ENCODE measurements at regions not wholly inside any gene's neighbourhood (a gene's known extent, or its start where the extent isn't known, plus 50 kb on each side); places are given as distances from the start of the nearest gene placed in this dataset.

DNA sequence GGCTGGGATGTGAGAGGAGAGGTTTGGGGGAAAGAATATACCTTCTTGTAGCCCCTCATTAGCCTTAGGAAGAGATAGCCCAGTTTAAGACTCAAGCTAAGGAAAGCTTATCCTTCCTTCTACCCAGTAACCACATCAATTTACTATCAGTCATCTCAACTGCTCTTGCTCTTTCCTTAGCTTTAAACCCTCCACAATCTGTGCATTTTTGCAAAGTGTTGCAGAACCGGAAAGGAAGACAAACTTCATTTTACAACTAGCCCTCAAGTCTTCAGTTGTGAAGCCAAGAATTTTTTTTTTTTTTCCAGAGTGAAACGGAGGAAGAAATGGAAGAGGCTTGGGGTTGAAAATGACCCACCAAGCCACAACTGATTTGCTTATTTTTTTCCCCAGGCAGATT lies 137.0 kb upstream of the LMO4 start:
- in situ Hi-C loops (cut with HindIII; ENCODE audit: low sequenced_read_pairs), result no loop called here
- no peak for DNase-seq (ENCODE audit: low spot score)

DNA sequence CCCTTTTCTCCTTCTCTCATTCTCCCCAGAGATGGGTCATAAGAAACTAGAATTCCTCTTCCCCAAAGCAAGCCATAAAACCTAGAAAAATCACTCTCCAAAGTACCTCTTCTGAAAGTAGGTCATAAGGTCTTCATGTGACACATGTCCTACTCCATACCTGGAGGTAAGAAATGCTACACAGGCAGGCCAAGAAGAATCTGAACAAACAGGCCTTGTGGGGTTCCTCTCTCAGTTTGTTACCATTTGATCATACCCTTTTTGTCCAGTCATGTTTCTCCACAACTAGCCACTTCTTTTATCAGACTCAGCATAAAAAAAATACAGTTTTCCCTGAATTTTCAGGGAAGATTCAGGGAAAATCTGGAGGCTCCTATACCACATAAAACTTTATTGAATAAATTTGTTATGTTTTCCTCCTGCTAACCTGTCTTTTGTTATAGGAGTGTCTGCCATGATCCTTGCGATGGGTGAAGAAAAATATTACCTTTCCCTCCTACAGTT lies 134.4 kb upstream of the LMO4 start:
- in situ Hi-C loops (cut with HindIII; ENCODE audit: low sequenced_read_pairs), result no loop called here
- no peak for DNase-seq (ENCODE audit: low spot score)

DNA sequence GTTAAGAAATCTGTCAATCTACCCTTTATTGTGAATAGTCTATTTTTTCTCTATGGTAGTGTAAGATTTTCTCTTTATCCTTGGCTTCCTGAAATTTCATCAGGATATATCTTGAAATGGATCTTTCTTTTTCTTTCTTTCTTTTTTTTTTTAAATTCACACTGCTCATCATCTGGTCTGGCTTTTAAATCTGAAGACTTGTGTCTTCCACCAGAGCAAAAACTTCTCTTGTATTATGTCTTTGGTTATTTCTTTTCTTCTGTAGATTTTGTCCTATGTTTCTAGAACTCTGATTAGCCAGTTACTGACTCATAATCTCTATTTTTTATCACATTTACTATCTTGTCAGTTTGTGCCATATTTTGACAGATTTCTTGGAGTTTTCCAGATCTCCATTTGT lies 133.8 kb upstream of the LMO4 start:
- no peak for DNase-seq (ENCODE audit: low spot score)
- in situ Hi-C loops (cut with HindIII; ENCODE audit: low sequenced_read_pairs), result no loop called here

DNA sequence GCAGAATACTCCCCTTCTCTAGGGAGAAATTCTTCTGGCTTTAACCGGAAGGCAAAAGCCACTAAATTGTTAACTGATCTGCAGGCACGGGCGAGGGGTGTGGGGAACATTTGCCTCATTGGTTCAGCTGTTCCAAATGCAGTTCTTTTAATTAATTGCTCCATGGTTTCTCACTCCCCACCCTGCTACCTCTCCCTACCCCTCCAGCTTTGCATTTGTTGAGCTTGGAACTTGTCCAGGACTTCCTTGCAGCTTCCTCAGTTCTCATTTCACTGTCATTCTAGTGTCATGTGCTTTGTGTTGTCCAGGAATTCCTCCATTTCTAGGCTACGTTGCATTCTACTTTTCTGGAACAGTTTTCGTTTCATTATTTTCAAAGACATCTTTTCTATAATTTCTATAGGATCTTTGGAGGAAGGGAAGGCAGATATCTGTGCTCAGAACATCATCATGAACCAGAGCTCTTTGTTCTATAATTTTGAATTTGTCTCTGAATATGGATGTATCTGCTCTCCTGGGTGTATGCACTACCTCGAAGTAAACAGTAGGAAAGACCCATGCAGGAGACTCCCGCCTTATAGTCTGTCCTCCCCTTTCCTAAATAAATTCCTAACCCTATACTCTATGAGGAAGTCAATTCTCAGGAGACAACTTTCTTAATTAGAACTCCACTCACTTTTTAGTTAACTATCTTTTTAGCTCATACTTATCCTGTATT lies 132.4 kb upstream of the LMO4 start:
- in situ Hi-C loops (cut with HindIII; ENCODE audit: low sequenced_read_pairs), result no loop called here
- DNase-seq (ENCODE audit: low spot score), result no peak

DNA sequence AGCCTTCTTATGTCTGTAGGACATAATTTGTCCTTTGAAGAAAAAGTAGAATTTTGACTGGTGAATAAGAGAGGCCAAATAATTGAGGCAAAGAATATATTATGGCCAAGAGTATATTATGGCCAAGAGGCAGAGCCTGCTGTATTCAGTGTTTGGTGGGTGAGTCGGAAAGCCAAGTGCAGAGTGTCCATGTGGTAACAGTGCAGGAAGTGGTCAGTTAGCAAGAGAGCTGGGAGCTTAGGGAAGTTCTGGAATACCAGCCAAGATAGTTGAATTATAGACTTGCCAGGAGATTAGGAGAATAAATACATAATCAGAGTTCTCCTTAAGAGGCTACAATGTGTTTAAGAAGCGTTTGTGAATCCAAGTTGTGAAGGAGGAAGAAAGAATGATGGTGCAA lies 131.5 kb upstream of the LMO4 start:
- in situ Hi-C loops (cut with HindIII; ENCODE audit: low sequenced_read_pairs), result no loop called here
- no peak for DNase-seq (ENCODE audit: low spot score)

DNA sequence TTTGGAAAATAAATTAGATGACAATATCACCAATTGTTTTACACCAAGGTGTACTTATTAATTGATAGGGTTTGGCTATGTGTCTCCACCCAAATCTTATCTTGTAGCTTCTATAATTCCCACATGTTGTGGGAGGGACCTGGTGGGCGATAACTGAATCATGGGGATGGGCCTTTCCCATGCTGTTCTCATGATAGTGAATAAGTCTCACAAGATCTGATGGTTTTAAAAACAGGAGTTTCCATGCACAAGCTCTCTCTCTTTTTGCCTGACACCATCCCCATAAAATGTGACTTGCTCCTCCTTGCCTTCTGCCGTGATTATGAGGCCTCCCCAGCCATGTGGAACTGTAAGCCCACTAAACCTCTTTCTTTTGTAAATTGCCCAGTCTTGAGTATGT lies 131.0 kb upstream of the LMO4 start:
- DNase-seq (ENCODE audit: low spot score), result no peak
- in situ Hi-C loops (cut with HindIII; ENCODE audit: low sequenced_read_pairs), result no loop called here

DNA sequence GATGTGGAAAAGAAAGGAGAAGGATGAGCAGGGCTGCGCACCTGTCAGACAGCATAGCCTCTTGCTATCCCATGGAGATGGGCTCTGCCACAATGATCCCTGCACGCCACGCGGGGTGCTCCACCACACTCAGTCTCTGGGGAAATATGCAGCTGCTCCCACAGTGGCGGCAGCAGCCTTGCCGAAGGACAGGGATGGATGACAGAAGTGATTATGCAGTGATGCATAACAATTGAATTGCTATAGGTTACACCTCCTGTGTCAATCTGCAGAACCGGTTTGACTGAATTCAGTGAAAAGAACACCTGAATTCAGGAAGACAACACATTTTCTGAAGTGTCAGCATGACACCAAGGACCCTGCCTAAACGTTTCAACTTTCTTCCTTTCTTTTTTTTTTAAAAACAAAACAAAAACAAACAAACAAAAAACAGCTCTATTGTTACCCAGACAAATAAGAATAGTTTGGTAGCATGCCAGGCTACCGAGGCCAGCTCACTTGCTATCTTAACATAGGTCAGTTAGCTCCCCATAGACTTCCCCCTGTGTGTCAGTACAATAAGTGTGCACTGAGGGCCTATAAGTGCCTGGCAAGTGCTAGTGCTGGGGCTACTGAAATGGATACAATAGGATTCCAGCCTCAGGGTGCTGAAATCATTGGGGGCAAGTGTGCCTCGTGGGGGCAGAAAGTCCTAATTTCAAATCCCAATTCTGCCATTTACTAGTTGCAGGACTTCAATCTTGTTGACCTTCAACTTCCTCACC lies 127.6 kb upstream of the LMO4 start:
- DNase-seq (ENCODE audit: low spot score), result no peak
- in situ Hi-C loops (cut with HindIII; ENCODE audit: low sequenced_read_pairs), result no loop called here

DNA sequence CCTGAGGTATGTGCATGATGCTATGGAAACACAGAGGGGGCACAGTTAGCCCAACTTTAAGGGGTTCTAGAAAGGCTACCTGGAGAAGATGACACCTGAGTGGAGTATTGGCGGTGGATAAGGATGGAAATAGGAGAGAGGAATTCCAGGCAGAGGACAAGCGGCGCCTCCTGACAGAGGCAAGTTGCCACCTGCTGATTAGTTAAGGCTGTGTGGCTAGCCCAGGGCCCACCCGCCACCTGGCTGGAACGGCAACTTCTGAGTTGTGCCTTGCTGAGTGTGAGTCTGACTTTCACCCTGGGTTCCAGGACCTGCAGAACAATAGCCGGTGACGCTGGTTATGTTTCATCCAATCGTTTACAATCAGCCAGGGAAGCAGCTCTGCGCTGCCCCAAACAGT lies 126.9 kb upstream of the LMO4 start:
- in situ Hi-C loops (cut with HindIII; ENCODE audit: low sequenced_read_pairs), result no loop called here
- DNase-seq (ENCODE audit: low spot score), result no peak

DNA sequence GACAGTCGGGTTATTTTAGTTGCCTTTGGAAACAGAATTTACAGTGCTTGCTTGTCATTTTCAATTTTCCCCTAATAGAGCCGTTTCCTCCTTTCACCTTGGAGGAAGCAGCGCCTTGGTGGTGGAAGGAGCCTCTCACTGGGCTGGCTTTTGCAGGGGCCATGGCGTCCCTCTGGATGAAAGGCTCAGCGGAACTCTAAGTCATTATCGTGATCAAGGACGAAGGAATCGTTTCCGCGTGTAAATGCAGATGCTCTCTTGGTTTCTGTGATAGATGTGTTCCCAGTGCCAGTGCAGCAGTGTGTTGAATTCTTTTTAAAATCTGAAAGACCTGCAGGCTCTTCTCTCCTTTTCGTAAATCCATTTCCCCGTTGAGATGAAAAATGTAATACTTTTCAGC lies 126.2 kb upstream of the LMO4 start:
- DNase-seq (ENCODE audit: low spot score), result no peak
- in situ Hi-C loops (cut with HindIII; ENCODE audit: low sequenced_read_pairs), result no loop called here

DNA sequence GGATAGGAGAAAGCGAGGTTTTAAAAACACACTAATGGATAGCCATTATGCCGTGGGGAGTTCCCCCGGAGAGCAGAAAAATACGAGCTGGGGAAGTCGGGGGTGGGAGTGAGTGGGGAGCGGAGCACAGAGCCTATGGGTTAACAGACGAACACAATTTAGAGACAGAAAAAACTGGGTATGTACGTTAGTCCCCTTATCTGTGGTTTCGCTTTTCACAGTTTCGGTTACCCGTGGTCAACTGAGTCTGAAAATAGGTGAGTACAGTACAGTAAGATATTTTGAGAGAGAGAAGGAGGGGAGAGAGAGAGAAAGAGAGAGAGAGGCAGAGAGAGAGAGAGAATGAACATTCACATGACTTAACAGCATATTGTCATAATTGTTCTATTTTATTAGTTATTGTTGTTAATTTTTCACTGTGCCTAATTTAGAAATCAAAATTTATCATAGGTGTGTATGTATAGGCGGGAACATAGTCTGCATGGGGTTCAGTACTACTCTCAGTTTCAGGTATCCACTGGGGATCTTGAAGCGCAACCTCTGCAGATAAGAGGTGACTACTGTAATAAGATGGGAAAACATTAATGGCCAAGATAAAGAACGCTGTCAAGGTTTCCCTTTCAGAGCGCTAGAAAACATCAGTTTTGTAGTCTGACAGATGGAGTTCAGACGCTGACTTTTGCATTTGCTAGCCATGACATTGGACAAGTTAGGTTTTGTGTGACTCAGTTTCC lies 125.6 kb upstream of the LMO4 start:
- no peak for DNase-seq (ENCODE audit: low spot score)
- in situ Hi-C loops (cut with HindIII; ENCODE audit: low sequenced_read_pairs), result no loop called here

DNA sequence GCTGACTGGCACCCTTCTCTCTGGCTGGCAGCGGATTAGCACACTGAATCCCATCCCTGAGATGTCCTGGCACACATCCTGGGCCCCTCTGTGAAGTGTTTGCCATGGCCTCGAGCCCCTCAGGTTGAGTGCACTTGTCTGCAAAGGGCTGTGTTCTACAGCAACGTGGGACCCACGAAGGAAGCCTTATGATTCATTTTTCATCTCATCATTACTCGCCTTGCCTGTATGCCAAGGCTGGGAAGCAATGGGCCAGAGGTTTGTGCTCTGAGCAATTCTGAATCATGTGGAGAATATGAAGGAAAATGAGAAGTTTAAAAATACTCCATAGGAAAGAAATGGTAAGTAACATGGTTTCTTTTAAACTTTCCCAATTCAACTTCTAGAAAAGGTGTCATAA lies 124.8 kb upstream of the LMO4 start:
- DNase-seq (ENCODE audit: low spot score), result no peak
- in situ Hi-C loops (cut with HindIII; ENCODE audit: low sequenced_read_pairs), result no loop called here

DNA sequence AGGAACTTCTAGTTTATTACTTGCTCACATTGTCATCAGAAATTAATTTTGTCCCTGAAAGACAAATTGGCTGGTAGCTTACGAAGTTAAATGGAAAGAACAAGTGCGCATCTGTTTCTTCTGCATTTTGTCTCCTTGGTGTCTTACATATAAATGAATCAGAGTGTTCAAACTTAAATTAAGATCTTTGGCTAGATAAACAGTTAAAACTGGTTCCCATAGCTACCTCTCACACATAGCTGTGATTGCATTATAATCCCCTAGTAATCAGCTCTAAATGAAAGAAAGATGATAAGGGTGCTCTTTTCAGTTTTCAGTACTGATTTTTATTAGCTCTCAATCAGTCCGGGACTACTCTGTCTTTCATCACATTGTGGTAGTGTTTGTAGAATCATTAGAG lies 124.2 kb upstream of the LMO4 start:
- in situ Hi-C loops (cut with HindIII; ENCODE audit: low sequenced_read_pairs), result no loop called here
- DNase-seq (ENCODE audit: low spot score), result no peak

DNA sequence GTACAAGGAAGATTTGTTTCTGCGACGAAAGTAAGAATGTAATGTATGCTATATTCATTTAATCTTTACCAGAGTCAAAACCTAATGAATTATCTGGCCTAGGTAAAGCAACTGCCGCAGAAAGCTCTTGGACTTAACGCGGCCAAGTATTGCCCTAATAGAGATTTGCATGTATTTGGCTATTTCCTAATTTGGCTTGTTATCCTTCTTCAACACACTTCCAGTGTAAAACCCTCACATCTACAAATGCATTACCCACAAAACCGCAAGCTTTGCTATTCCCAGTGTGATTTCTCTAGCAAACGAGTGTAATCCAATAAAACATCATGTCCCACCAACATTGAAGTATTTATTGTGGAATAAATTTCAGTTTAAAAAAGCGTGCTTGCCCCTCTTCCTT lies 123.8 kb upstream of the LMO4 start:
- DNase-seq (ENCODE audit: low spot score), result no peak
- in situ Hi-C loops (cut with HindIII; ENCODE audit: low sequenced_read_pairs), result no loop called here

DNA sequence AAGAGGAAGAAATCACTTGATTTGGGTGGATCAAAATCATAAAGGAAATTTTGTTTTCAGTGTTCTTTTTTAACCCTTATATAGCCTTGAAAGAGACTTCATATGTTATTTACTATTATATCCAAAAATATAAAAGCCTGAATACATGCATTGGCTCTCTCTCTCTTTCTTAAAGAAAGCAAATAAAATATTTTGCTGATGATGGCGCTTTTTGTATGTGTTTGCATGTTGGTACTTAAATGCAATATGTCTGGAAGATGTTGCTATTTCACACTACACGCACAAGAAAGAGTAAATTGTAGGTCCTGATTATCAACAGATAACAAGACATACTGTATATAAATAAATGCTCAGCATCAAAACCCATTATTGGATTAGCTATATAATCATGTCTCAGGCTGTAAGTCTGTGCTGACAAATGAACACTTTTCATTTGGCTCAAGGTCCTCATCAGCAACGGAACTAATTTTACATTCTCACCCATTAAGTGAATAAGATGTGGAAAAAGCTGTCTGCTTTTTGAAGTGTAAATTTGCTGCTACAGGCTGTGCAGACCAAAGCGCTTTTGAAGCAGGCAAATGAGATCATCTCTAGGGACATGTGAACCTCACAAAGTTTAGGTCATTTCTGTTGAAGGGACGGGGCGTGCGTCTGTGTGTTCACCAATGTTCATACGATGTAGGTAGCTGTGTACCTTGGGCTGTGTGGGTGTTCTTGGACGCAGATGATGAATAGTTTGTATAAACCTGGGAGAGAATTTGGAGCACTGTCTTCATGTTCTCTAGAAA lies 122.4 kb upstream of the LMO4 start:
- in situ Hi-C loops (cut with HindIII; ENCODE audit: low sequenced_read_pairs), result no loop called here
- DNase-seq (ENCODE audit: low spot score), result no peak

DNA sequence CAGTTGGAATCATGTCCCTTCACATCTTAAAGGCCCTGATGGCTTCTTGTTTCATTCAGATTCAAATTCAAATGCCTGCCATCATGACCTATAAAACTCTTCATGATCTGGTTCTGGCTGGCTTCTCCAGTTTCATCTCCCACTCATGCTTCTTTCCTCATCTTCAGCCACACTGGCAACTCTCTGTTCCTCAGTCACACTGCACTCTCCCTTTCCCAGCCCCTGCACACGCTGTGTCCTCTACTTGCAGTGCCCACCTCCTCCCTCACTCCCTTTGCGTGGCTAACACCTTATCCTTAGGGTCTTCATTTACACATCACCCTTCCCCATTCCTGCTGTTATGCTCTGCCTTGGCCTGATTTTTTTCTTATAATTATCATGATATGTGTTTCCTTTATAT lies 120.6 kb upstream of the LMO4 start:
- in situ Hi-C loops (cut with HindIII; ENCODE audit: low sequenced_read_pairs), result no loop called here
- DNase-seq (ENCODE audit: low spot score), result no peak

DNA sequence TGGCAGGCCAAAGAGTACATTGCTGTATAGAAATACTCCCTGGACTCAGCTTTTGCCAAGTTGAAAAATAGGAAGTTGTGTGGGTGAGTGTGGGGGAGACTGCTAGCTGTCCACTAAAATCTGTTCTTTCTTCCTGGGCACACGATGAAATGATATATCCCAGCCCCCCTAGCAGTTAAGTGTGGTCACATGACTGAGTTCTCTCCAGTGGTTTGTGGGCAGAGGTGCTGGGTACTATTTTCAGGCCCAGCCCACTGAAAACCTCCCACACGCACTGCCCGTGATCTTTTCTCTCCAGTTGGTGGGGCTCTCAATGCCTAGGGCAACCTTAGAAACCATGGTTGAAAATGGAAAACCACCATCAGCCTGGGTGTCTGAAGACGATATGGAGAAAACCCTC lies 119.7 kb upstream of the LMO4 start:
- no peak for DNase-seq (ENCODE audit: low spot score)
- in situ Hi-C loops (cut with HindIII; ENCODE audit: low sequenced_read_pairs), result no loop called here

DNA sequence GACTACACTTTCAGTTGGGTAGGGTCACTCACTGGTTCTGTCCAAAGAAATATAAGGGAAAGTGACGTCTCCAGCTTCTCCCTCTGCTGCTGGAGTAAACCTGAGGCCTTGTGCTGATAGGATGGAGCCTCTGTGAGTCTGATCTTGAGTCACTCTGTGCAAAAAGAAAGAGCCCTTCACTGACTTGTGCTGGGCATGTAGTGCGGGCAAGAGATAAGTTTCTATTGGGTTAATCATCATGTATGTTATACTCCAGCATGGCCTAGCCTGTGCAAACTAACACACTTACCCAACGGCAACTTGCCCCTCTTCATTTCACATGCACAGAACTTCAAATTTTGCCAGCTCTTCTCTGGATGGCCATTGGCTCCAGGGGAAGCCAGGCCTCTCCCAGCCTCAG lies 118.5 kb upstream of the LMO4 start:
- in situ Hi-C loops (cut with HindIII; ENCODE audit: low sequenced_read_pairs), result no loop called here

DNA sequence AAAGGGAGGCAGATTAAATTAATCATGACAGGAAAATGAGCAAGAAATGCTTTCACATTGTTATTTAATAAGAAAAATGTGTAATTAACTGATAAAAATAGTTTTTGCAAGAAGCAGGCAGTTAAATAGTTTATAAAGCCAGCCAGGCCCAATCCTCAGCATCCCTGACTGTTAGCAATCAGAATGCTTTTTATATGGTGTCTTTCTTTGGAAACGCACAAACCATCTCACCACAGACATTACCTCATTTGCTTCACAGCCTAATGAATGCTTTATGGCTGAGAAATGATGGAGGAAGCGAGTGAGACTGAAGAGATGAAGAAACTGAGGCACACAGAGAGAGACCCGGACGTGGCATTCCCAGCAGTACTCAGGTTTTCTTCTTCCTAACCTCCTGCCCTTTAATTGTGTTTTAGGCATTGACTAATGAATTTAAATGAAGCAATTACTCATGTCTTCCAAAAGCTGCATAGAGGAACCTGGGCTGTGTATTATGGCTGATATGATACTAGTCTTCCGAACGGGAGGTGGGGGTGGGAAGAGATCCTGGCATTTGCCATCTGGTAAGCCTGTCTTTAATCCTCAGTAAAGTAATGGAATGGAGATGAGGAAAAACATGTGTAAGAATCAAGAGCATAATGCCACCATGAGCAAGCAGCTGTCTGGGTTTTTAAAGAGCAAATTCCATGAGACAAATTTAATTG lies 116.1 kb upstream of the LMO4 start:
- in situ Hi-C loops (cut with HindIII; ENCODE audit: low sequenced_read_pairs), result no loop called here
- DNase-seq (ENCODE audit: low spot score), result no peak

More for the DNA sequence above, 118.5 kb upstream of the LMO4 start:
- DNase-seq (ENCODE audit: low spot score), result no peak

DNA sequence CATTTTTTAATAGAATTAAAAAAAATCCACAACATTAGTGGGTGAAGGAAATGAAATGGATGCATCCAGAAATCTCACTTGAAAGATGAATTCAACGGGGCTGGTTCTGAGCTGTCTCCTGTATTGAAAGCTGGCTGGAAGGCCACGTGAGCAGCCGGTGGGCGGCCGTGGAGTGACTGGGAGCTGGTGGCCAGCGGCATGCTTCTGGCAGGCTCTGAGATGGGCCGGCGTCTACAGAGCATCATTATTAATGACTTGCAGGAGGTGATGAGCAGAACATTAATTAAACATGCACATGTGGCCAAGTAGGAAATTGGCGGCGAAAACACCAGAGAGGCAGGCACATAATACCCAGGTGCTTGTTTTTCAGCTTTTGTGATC lies 115.6 kb upstream of the LMO4 start:
- in situ Hi-C loops (cut with HindIII; ENCODE audit: low sequenced_read_pairs), result no loop called here
- DNase-seq (ENCODE audit: low spot score), result no peak
